ENCODE measurements at regions not wholly inside any gene's neighbourhood (a gene's known extent, or its start where the extent isn't known, plus 50 kb on each side); places are given as distances from the start of the nearest gene placed in this dataset.
"Not testable (repeated sequence)": the region's sequence is repeated elsewhere in the genome, so short reads cannot be mapped to it uniquely, and the experiment has no call there.

DNA sequence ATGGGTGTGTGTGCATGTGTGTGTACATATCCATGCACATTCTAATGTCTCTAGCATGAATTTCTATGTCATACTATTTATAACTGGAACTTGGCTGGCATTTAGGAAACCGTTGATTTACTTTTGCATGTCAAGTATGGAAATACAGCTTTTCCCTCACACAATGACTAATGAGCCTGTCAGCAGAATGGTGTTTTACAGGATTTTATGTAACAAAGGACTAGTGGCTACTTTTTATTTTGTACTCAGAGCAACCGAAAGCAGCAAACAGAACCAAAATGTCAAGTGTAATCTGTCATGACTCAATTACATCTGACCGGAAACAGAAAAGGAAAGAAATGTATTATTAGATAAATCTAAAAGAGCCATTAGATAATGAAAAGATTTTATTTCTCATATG, 1911.5 kb upstream of the AGA start:
- Histone ChIP-seq H3K9ac (ENCODE audit: low read depth, low read length) (no peak overlapping the region), H3K36me3 (ENCODE audit: insufficient read depth, low read length) (no peaks in the 10 kb centered on the region), H3K4me1 (ENCODE audit: insufficient read depth, low read length) (no peaks in the 10 kb centered on the region), H4K20me1 (ENCODE audit: insufficient read depth, low read length) (no peaks in the 10 kb centered on the region), H2AFZ (ENCODE audit: low read depth, low read length) (no peak overlapping the region), H3K4me2 (ENCODE audit: insufficient read depth, low read length) (no peak overlapping the region), H3K79me2 (ENCODE audit: insufficient read depth, low read length) (no peaks in the 10 kb centered on the region), H3K27ac (ENCODE audit: low read length) (no peak overlapping the region), H3K9me3 (ENCODE audit: insufficient read depth, low read length, severe bottlenecking) (no peaks in the 10 kb centered on the region), H3K4me3 (ENCODE audit: low read depth in 1 of 2, low read length in 2 of 2) (no peak overlapping the region), H3K27me3 (ENCODE audit: insufficient read depth, low read length, poor library complexity) (no peaks in the 10 kb centered on the region)
- no peak for ATAC-seq (ENCODE audit: insufficient read depth, low read depth)
- TF ChIP-seq, protein P1, sequence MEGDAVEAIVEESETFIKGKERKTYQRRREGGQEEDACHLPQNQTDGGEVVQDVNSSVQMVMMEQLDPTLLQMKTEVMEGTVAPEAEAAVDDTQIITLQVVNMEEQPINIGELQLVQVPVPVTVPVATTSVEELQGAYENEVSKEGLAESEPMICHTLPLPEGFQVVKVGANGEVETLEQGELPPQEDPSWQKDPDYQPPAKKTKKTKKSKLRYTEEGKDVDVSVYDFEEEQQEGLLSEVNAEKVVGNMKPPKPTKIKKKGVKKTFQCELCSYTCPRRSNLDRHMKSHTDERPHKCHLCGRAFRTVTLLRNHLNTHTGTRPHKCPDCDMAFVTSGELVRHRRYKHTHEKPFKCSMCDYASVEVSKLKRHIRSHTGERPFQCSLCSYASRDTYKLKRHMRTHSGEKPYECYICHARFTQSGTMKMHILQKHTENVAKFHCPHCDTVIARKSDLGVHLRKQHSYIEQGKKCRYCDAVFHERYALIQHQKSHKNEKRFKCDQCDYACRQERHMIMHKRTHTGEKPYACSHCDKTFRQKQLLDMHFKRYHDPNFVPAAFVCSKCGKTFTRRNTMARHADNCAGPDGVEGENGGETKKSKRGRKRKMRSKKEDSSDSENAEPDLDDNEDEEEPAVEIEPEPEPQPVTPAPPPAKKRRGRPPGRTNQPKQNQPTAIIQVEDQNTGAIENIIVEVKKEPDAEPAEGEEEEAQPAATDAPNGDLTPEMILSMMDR (IDR thresholded peaks at IDR 0.05; ENCODE audit: borderline replicate concordance, extremely low read depth, low read length, poor library complexity, severe bottlenecking) = no peak
- no peak for TF ChIP-seq EZH2 (IDR thresholded peaks at IDR 0.05; ENCODE audit: borderline replicate concordance, low read depth, low read length, severe bottlenecking)
- no peak for DNase-seq

DNA sequence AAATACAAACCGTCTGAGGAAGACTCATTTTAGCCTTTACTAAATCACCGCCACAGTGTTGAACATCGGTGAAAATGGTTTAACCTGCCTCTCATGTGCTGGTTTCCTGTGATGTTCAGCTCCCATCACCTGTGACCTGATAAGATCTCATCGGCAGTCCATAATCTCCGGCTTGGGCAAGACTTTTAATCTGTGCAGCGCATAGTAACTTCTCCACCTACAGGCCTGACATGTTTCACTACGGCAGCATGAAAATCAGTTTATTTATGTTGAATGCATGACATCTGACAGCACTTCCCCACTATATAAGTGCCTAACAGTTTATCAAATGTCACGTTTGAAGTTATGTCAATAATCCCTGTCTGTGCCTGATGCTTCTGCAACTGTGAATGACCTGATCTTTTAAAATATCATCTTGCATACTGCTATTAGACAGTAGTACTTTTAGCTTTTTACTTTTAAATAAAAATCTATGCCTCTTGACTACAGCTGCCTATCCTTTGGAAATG, 1919.8 kb upstream of the AGA start:
- no peak overlapping the region for H2AFZ ChIP-seq (ENCODE audit: low read depth, low read length)
- no peak overlapping the region for H3K4me3 ChIP-seq (ENCODE audit: low read depth in 1 of 2, low read length in 2 of 2)
- TF ChIP-seq EZH2 (IDR thresholded peaks at IDR 0.05; ENCODE audit: borderline replicate concordance, low read depth, low read length, severe bottlenecking) = no peak
- TF ChIP-seq, protein P1 (IDR thresholded peaks at IDR 0.05; ENCODE audit: borderline replicate concordance, extremely low read depth, low read length, poor library complexity, severe bottlenecking) = no peak
- H3K4me1 ChIP-seq (ENCODE audit: insufficient read depth, low read length) = no peaks in the 10 kb centered on the region
- H3K9me3 ChIP-seq (ENCODE audit: insufficient read depth, low read length, severe bottlenecking) = no peaks in the 10 kb centered on the region
- no peak overlapping the region for H3K4me2 ChIP-seq (ENCODE audit: insufficient read depth, low read length)
- no peaks in the 10 kb centered on the region for H4K20me1 ChIP-seq (ENCODE audit: insufficient read depth, low read length)
- H3K9ac ChIP-seq (ENCODE audit: low read depth, low read length) = no peak overlapping the region
- H3K27ac ChIP-seq (ENCODE audit: low read length) = no peak overlapping the region
- DNase-seq (no peak), ATAC-seq (ENCODE audit: insufficient read depth, low read depth) (no peak)
- no peaks in the 10 kb centered on the region for H3K79me2 ChIP-seq (ENCODE audit: insufficient read depth, low read length)
- H3K27me3 ChIP-seq (ENCODE audit: insufficient read depth, low read length, poor library complexity) = no peaks in the 10 kb centered on the region
- no peaks in the 10 kb centered on the region for H3K36me3 ChIP-seq (ENCODE audit: insufficient read depth, low read length)

DNA sequence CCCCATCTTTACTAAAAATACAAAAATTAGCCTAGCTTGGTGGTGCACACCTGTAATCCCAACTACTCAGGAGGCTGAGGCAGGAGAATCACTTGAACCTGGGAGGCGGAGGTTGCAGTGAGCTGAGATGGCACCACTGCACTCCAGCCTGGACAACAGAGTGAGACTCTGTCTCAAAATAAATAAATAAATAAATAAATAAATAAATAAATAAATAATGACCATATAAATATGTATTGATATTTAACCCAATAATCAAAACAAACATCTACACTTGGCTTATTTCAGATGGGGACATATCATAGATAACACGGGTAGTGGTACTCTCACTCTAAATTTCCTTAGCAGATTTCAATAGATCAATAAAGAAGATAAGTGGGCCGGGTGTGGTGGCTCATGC, 1923.7 kb upstream of the AGA start:
- not testable (repeated sequence) for H3K36me3 ChIP-seq (ENCODE audit: insufficient read depth, low read length); H3K9me3 ChIP-seq (ENCODE audit: insufficient read depth, low read length, severe bottlenecking); DNase-seq; H3K4me3 ChIP-seq (ENCODE audit: low read depth in 1 of 2, low read length in 2 of 2); H2AFZ ChIP-seq (ENCODE audit: low read depth, low read length); H3K27ac ChIP-seq (ENCODE audit: low read length); H3K4me1 ChIP-seq (ENCODE audit: insufficient read depth, low read length); H3K79me2 ChIP-seq (ENCODE audit: insufficient read depth, low read length); H3K9ac ChIP-seq (ENCODE audit: low read depth, low read length); H3K27me3 ChIP-seq (ENCODE audit: insufficient read depth, low read length, poor library complexity); ATAC-seq (ENCODE audit: insufficient read depth, low read depth); H3K4me2 ChIP-seq (ENCODE audit: insufficient read depth, low read length); H4K20me1 ChIP-seq (ENCODE audit: insufficient read depth, low read length)

DNA sequence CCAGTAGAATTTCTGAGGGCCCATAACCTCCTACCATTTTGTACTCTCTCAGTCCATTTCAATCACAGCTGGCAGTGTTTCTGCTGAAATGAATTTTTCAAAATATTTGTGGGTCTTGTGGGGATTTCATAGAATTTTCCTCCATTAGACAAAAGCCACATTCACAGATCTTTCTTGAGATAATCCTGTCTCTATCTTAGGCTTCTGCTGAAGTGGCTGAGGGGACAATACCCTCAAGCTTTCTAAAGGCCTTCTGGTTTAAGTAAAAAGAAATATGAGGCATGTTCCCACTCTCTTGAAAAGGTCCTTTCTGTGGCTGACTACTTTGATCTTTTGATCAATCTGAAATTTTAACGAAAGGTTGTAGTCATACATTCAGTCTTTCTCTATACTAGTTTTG, 1930.0 kb upstream of the AGA start:
- TF ChIP-seq EZH2 (IDR thresholded peaks at IDR 0.05; ENCODE audit: borderline replicate concordance, low read depth, low read length, severe bottlenecking) = no peak
- TF ChIP-seq, protein P1 (IDR thresholded peaks at IDR 0.05; ENCODE audit: borderline replicate concordance, extremely low read depth, low read length, poor library complexity, severe bottlenecking) = no peak
- Histone ChIP-seq H2AFZ (ENCODE audit: low read depth, low read length) (no peak overlapping the region), H3K36me3 (ENCODE audit: insufficient read depth, low read length) (no peaks in the 10 kb centered on the region), H3K9me3 (ENCODE audit: insufficient read depth, low read length, severe bottlenecking) (no peaks in the 10 kb centered on the region), H3K27me3 (ENCODE audit: insufficient read depth, low read length, poor library complexity) (no peaks in the 10 kb centered on the region), H3K79me2 (ENCODE audit: insufficient read depth, low read length) (no peaks in the 10 kb centered on the region), H4K20me1 (ENCODE audit: insufficient read depth, low read length) (no peaks in the 10 kb centered on the region), H3K27ac (ENCODE audit: low read length) (no peak overlapping the region), H3K4me1 (ENCODE audit: insufficient read depth, low read length) (no peaks in the 10 kb centered on the region), H3K4me3 (ENCODE audit: low read depth in 1 of 2, low read length in 2 of 2) (no peak overlapping the region), H3K9ac (ENCODE audit: low read depth, low read length) (no peak overlapping the region), H3K4me2 (ENCODE audit: insufficient read depth, low read length) (no peak overlapping the region)
- ATAC-seq (ENCODE audit: insufficient read depth, low read depth) = peak; percentile 58
- no peak for DNase-seq
